RWPE2 (cell line): ENCODE measurements at regions not wholly inside any gene's neighbourhood (a gene's known extent, or its start where the extent isn't known, plus 50 kb on each side); places are given as distances from the start of the nearest gene placed in this dataset.

ENCODE experiments used
- ATAC-seq: fragments of 200-7000 bp; cut with Tn5 transposase; 3 replicates; pipeline ENCODE4 v1.9.1; 2021; ENCODE audit warnings: low read depth
- DNase-seq: peaks from one replicate; pipeline ENCODE4 v3.0.0-alpha.2; 2020; ENCODE audit warnings: low spot score
- H3K27ac ChIP-seq: fragments of 450-650 bp; 2 replicates; pipeline ENCODE4 v1.5.1; 2017; ENCODE audit warnings: mild to moderate bottlenecking; ENCODE audit not compliant: poor library complexity, severe bottlenecking
- H3K27me3 ChIP-seq: fragments of 250-450 bp; sonication (Bioruptor Pico); 2 replicates; pipeline ENCODE4 v1.5.1; 2021; ENCODE audit warnings: mild to moderate bottlenecking, moderate library complexity; ENCODE audit not compliant: insufficient read depth, poor library complexity, severe bottlenecking
- H3K36me3 ChIP-seq: fragments of 250-450 bp; sonication (Bioruptor Pico); 2 replicates; pipeline ENCODE4 v1.5.1; 2020; ENCODE audit warnings: low read depth, mild to moderate bottlenecking, moderate library complexity
- H3K4me1 ChIP-seq: fragments of 250-450 bp; sonication (Bioruptor Pico); 2 replicates; pipeline ENCODE4 v1.5.1; 2021; ENCODE audit warnings: mild to moderate bottlenecking, moderate library complexity; ENCODE audit not compliant: insufficient read depth, poor library complexity, severe bottlenecking
- H3K4me3 ChIP-seq: fragments of 250-450 bp; sonication (Bioruptor Pico); 2 replicates; pipeline ENCODE4 v1.5.1; 2021; ENCODE audit warnings: mild to moderate bottlenecking, moderate library complexity; ENCODE audit not compliant: severe bottlenecking
- H3K9me3 ChIP-seq: fragments of 250-450 bp; sonication (Bioruptor Pico); 2 replicates; pipeline ENCODE4 v1.5.1; 2021; ENCODE audit warnings: mild to moderate bottlenecking, moderate library complexity; ENCODE audit not compliant: severe bottlenecking
- CTCF ChIP-seq: fragments of 450-650 bp; IDR thresholded peaks from one replicate; pipeline ENCODE4 v1.5.1; 2017; ENCODE audit warnings: mild to moderate bottlenecking, moderate library complexity; ENCODE audit not compliant: poor library complexity, severe bottlenecking

- DNase-seq = no peak
- peak; percentile 66 for ATAC-seq
- no peaks in the 10 kb centered on the region for H3K27me3 ChIP-seq
- H3K9me3 ChIP-seq = no peaks in the 10 kb centered on the region
- no peaks in the 10 kb centered on the region for H3K36me3 ChIP-seq
- H3K4me3 ChIP-seq = no peak overlapping the region
- H3K27ac ChIP-seq = no peak overlapping the region
- peak; percentile 78 for TF ChIP-seq CTCF
- H3K4me1 ChIP-seq = no peaks in the 10 kb centered on the region
These were observed 86.7 kb downstream of the C18orf54 start for GRCh38 chr18:54444319-54444914.

- Histone ChIP-seq H3K4me3 (no peak overlapping the region), H3K27ac (no peak overlapping the region), H3K9me3 (no peaks in the 10 kb centered on the region), H3K27me3 (no peaks in the 10 kb centered on the region), H3K4me1 (no peaks in the 10 kb centered on the region), H3K36me3 (no peaks in the 10 kb centered on the region)
- ATAC-seq = no peak
- no peak for DNase-seq
- no peak for TF ChIP-seq CTCF
These were observed 96.3 kb downstream of the C18orf54 start for GRCh38 chr18:54453996-54454395.

GRCh38 chr18:54465502-54465901, 107.8 kb downstream of the C18orf54 start:
- DNase-seq (no peak), ATAC-seq (no peak)
- Histone ChIP-seq H3K9me3 (no peaks in the 10 kb centered on the region), H3K4me1 (no peaks in the 10 kb centered on the region), H3K4me3 (no peak overlapping the region), H3K27me3 (no peaks in the 10 kb centered on the region), H3K27ac (no peak overlapping the region), H3K36me3 (no peaks in the 10 kb centered on the region)
- no peak for TF ChIP-seq CTCF

- H3K36me3 ChIP-seq = no peaks in the 10 kb centered on the region
- H3K9me3 ChIP-seq = no peaks in the 10 kb centered on the region
- H3K27ac ChIP-seq = no peak overlapping the region
- TF ChIP-seq CTCF = no peak
- no peak for DNase-seq
- H3K4me3 ChIP-seq = no peak overlapping the region
- ATAC-seq = peak; percentile 23; the same call in 1 of the 3 replicates
- H3K4me1 ChIP-seq = no peaks in the 10 kb centered on the region
- H3K27me3 ChIP-seq = no peaks in the 10 kb centered on the region
These were observed 108.7 kb downstream of the C18orf54 start for GRCh38 chr18:54466248-54467005.

- DNase-seq (no peak), ATAC-seq (no peak)
- no peaks in the 10 kb centered on the region for H3K36me3 ChIP-seq
- H3K4me3 ChIP-seq = no peak overlapping the region
- no peak overlapping the region for H3K27ac ChIP-seq
- no peaks in the 10 kb centered on the region for H3K27me3 ChIP-seq
- no peaks in the 10 kb centered on the region for H3K9me3 ChIP-seq
- H3K4me1 ChIP-seq = no peaks in the 10 kb centered on the region
- TF ChIP-seq CTCF = no peak
These were observed 111.7 kb upstream of the DYNAP start for GRCh38 chr18:54479365-54479764.
